ENCODE measurements at regions not wholly inside any gene's neighbourhood (a gene's known extent, or its start where the extent isn't known, plus 50 kb on each side); places are given as distances from the start of the nearest gene placed in this dataset.
"Not testable (repeated sequence)": the region's sequence is repeated elsewhere in the genome, so short reads cannot be mapped to it uniquely, and the experiment has no call there.

DNA sequence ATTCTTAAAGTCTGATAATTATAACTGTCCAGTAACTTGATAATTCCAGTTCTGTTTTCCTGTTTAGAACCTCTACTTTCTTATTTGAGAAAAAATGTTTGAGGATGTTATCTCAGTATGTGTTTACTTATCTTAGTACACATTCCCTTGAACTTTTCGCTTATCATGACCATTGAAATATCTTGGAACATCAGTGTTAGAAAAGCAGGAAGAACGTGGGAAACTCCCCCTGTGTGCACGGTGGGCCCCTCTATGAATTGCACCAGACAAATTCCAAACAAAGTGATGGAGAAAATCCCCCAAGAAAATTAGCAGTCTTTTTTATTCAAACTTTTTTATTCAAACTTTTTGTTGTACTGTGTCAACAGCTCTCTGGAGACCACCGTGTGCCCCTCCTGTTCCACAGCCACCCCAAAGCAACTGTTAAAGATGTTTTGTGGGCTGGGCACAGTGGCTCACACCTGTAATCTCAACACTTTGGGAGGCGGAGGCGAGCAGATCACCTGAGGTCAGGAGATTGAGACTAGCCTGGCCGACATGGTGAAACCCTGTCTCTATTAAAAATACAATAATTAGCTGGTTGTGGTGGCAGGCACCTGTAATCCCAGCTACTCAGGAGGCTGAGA lies 78.3 kb upstream of the PEG3 start:
- H3K4me3 ChIP-seq (ENCODE audit: low read length) = no peak overlapping the region
- no peak overlapping the region for H3K27ac ChIP-seq (ENCODE audit: low read depth, low read length)
- no peaks in the 10 kb centered on the region; the same call in 1 of the 2 replicates for H3K9me3 ChIP-seq (ENCODE audit: control insufficient read depth, insufficient read depth, low read length)
- H3F3A ChIP-seq (ENCODE audit: control insufficient read depth, insufficient read depth) = no peaks in the 10 kb centered on the region
- no peak overlapping the region for H3K4me2 ChIP-seq (ENCODE audit: low read length)
- TF ChIP-seq, protein P1, sequence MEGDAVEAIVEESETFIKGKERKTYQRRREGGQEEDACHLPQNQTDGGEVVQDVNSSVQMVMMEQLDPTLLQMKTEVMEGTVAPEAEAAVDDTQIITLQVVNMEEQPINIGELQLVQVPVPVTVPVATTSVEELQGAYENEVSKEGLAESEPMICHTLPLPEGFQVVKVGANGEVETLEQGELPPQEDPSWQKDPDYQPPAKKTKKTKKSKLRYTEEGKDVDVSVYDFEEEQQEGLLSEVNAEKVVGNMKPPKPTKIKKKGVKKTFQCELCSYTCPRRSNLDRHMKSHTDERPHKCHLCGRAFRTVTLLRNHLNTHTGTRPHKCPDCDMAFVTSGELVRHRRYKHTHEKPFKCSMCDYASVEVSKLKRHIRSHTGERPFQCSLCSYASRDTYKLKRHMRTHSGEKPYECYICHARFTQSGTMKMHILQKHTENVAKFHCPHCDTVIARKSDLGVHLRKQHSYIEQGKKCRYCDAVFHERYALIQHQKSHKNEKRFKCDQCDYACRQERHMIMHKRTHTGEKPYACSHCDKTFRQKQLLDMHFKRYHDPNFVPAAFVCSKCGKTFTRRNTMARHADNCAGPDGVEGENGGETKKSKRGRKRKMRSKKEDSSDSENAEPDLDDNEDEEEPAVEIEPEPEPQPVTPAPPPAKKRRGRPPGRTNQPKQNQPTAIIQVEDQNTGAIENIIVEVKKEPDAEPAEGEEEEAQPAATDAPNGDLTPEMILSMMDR (IDR thresholded peaks at IDR 0.05; ENCODE audit: low read depth, low read length, poor library complexity, severe bottlenecking) = no peak
- TF ChIP-seq EZH2phosphoT487 (IDR thresholded peaks at IDR 0.05; ENCODE audit: borderline replicate concordance, low read length) = no peak
- no peaks in the 10 kb centered on the region for H3K9me2 ChIP-seq (replicated peaks; ENCODE audit: control insufficient read depth, low read length)
- no peaks in the 10 kb centered on the region for H3K79me2 ChIP-seq (ENCODE audit: control insufficient read depth, low read length)
- H4K20me1 ChIP-seq (ENCODE audit: control insufficient read depth, insufficient read depth, low read depth, low read length) = no peaks in the 10 kb centered on the region
- no peaks in the 10 kb centered on the region for H3K36me3 ChIP-seq (ENCODE audit: control insufficient read depth, low read length)
- no peaks in the 10 kb centered on the region for H3K27me3 ChIP-seq (ENCODE audit: control insufficient read depth, low read length)
- H3K4me1 ChIP-seq (ENCODE audit: control insufficient read depth, low read length) = no peaks in the 10 kb centered on the region

DNA sequence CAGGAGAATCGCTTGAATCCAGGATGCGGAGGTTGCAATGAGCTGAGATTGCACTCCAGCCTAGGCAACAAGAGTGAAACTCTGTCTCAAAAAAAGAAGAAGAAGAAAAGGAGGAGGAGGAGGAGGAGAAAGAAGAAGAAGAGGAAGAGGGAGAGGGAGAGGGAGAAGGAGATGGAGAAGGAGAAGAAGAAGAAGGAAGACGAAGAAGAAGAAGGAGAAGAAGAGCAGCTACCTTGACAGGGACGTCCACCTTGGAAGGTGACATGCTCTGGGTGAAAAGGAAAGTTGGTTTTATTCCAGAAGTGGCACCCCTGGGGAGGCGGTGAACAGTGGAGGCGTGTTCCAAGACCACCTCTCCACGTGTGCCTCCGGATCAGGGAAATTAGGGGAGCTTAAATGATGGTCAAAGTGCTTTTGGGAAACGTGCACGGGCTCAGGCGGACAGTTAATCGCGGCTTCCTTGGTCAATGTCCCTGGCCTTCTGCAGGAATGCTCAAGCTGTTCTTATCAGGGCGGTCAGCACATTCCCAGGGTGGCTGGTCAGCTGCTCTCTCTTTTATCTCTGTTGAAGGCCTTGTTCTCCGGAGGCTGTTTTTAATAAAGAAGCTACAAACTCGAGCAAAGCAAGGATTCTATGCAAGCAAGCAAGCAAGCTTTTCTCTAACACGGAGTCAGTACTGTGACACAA lies 78.9 kb upstream of the PEG3 start:
- Histone ChIP-seq H3K4me2 (ENCODE audit: low read length) (no peak overlapping the region), H3K4me1 (ENCODE audit: control insufficient read depth, low read length) (no peaks in the 10 kb centered on the region), H4K20me1 (ENCODE audit: control insufficient read depth, insufficient read depth, low read depth, low read length) (no peaks in the 10 kb centered on the region), H3F3A (ENCODE audit: control insufficient read depth, insufficient read depth) (no peaks in the 10 kb centered on the region), H3K9me2 (replicated peaks; ENCODE audit: control insufficient read depth, low read length) (no peaks in the 10 kb centered on the region), H3K27ac (ENCODE audit: low read depth, low read length) (no peak overlapping the region), H3K36me3 (ENCODE audit: control insufficient read depth, low read length) (no peaks in the 10 kb centered on the region), H3K27me3 (ENCODE audit: control insufficient read depth, low read length) (no peaks in the 10 kb centered on the region), H3K9me3 (ENCODE audit: control insufficient read depth, insufficient read depth, low read length) (peaks cover 4% of the 10 kb centered on the region; the same call in 1 of the 2 replicates), H3K79me2 (ENCODE audit: control insufficient read depth, low read length) (no peaks in the 10 kb centered on the region), H3K4me3 (ENCODE audit: low read length) (no peak overlapping the region)
- TF ChIP-seq, protein P1 (IDR thresholded peaks at IDR 0.05; ENCODE audit: low read depth, low read length, poor library complexity, severe bottlenecking) = no peak

DNA sequence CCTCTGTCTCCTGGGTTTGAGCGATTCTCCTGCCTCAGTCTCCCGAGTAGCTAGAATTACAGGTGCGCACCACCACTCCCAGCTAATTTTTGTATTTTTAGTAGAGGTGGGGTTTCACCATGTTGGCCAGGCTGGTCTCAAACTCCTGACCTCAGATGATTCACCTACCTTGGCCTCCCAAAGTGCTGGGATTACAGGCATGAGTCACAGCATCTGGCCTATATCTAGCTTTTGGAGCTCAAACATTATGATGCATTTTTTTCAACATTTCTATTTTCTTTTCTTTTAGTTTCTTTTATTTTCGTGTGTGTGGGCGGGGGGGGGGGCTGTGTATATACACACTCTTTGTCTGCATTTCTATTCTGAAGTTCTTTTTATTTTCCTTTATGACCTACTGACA lies 85.6 kb upstream of the PEG3 start:
- H3K36me3 ChIP-seq (ENCODE audit: control insufficient read depth, low read length); H3K27ac ChIP-seq (ENCODE audit: low read depth, low read length); H4K20me1 ChIP-seq (ENCODE audit: control insufficient read depth, insufficient read depth, low read depth, low read length); H3F3A ChIP-seq (ENCODE audit: control insufficient read depth, insufficient read depth); H3K4me3 ChIP-seq (ENCODE audit: low read length); H3K27me3 ChIP-seq (ENCODE audit: control insufficient read depth, low read length); H3K4me1 ChIP-seq (ENCODE audit: control insufficient read depth, low read length); H3K9me2 ChIP-seq (replicated peaks; ENCODE audit: control insufficient read depth, low read length); H3K4me2 ChIP-seq (ENCODE audit: low read length); H3K9me3 ChIP-seq (ENCODE audit: control insufficient read depth, insufficient read depth, low read length); H3K79me2 ChIP-seq (ENCODE audit: control insufficient read depth, low read length): not testable (repeated sequence)

DNA sequence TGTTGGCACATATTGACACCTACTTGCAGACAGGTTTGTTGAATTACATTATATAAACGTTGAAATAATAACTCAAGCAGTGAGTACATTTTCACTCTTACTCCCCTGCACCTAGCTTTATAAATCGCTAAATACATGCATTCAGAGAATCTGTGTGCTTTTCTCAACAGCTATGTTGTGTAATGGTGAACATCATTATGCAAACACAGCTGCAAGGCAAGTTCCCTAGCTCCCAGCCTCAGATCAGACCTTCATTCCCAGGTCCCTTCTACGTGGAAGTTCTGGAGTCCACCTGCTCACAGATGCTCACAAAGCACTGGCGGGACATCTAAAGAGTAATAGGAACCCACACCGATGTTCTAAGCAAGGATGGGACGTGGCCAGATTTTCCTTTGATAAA lies 86.8 kb upstream of the PEG3 start:
- Histone ChIP-seq H3K36me3 (ENCODE audit: control insufficient read depth, low read length) (no peaks in the 10 kb centered on the region), H3K27me3 (ENCODE audit: control insufficient read depth, low read length) (no peaks in the 10 kb centered on the region), H3K4me2 (ENCODE audit: low read length) (no peak overlapping the region), H3K79me2 (ENCODE audit: control insufficient read depth, low read length) (no peaks in the 10 kb centered on the region), H3K9me2 (replicated peaks; ENCODE audit: control insufficient read depth, low read length) (no peaks in the 10 kb centered on the region), H4K20me1 (ENCODE audit: control insufficient read depth, insufficient read depth, low read depth, low read length) (no peaks in the 10 kb centered on the region), H3F3A (ENCODE audit: control insufficient read depth, insufficient read depth) (no peaks in the 10 kb centered on the region), H3K4me3 (ENCODE audit: low read length) (no peak overlapping the region), H3K9me3 (ENCODE audit: control insufficient read depth, insufficient read depth, low read length) (peaks cover 5% of the 10 kb centered on the region; the same call in 1 of the 2 replicates), H3K27ac (ENCODE audit: low read depth, low read length) (no peak overlapping the region), H3K4me1 (ENCODE audit: control insufficient read depth, low read length) (no peaks in the 10 kb centered on the region)
- TF ChIP-seq EZH2phosphoT487 (IDR thresholded peaks at IDR 0.05; ENCODE audit: borderline replicate concordance, low read length) = no peak
- TF ChIP-seq, protein P1 (IDR thresholded peaks at IDR 0.05; ENCODE audit: low read depth, low read length, poor library complexity, severe bottlenecking) = no peak
